ENCODE measurements at regions not wholly inside any gene's neighbourhood (a gene's known extent, or its start where the extent isn't known, plus 50 kb on each side); places are given as distances from the start of the nearest gene placed in this dataset.

- no peak for DNase-seq (ENCODE audit: low read depth)
Observed at GRCh38 chr4:38313175-38313574, 350.8 kb upstream of the KLF3 start.

- no peak for DNase-seq (ENCODE audit: low read depth)
Observed at GRCh38 chr4:38313999-38314561, 349.9 kb upstream of the KLF3 start.

- no peak for DNase-seq (ENCODE audit: low read depth)
Observed at GRCh38 chr4:38314663-38315062, 349.3 kb upstream of the KLF3 start.

- no peak for DNase-seq (ENCODE audit: low read depth)
Observed at GRCh38 chr4:38315286-38315685, 348.7 kb upstream of the KLF3 start.

GRCh38 chr4:38316045-38316444, 348.0 kb upstream of the KLF3 start:
- DNase-seq (ENCODE audit: low read depth): no peak

- DNase-seq (ENCODE audit: low read depth): no peak
Observed at GRCh38 chr4:38317041-38317674, 346.8 kb upstream of the KLF3 start.

- peak; percentile 24 for DNase-seq (ENCODE audit: low read depth)
Observed at GRCh38 chr4:38318737-38319455, 345.1 kb upstream of the KLF3 start.

- peak; percentile 99 for DNase-seq (ENCODE audit: low read depth)
Observed at GRCh38 chr4:38319456-38320342, 344.3 kb upstream of the KLF3 start.

GRCh38 chr4:38320343-38320695, 343.7 kb upstream of the KLF3 start:
- no peak for DNase-seq (ENCODE audit: low read depth)

- no peak for DNase-seq (ENCODE audit: low read depth)
Observed at GRCh38 chr4:38320833-38321232, 343.2 kb upstream of the KLF3 start.

GRCh38 chr4:38322714-38323113, 341.3 kb upstream of the KLF3 start:
- DNase-seq (ENCODE audit: low read depth): no peak

- DNase-seq (ENCODE audit: low read depth): no peak
Observed at GRCh38 chr4:38323141-38323641, 340.8 kb upstream of the KLF3 start.

GRCh38 chr4:38324861-38325628, 339.0 kb upstream of the KLF3 start:
- DNase-seq (ENCODE audit: low read depth): no peak

GRCh38 chr4:38325629-38325913, 338.4 kb upstream of the KLF3 start:
- DNase-seq (ENCODE audit: low read depth): no peak

GRCh38 chr4:38326499-38326898, 337.5 kb upstream of the KLF3 start:
- DNase-seq (ENCODE audit: low read depth): no peak

- DNase-seq (ENCODE audit: low read depth): no peak
Observed at GRCh38 chr4:38327174-38327573, 336.8 kb upstream of the KLF3 start.

GRCh38 chr4:38328989-38329729, 334.8 kb upstream of the KLF3 start:
- DNase-seq (ENCODE audit: low read depth): no peak

- no peak for DNase-seq (ENCODE audit: low read depth)
Observed at GRCh38 chr4:38330321-38330720, 333.7 kb upstream of the KLF3 start.

- no peak for DNase-seq (ENCODE audit: low read depth)
Observed at GRCh38 chr4:38330936-38331335, 333.1 kb upstream of the KLF3 start.

- DNase-seq (ENCODE audit: low read depth): no peak
Observed at GRCh38 chr4:38332699-38333098, 331.3 kb upstream of the KLF3 start.

GRCh38 chr4:38333219-38333618, 330.8 kb upstream of the KLF3 start:
- DNase-seq (ENCODE audit: low read depth): no peak

Measured in stimulated activated CD8-positive, alpha-beta memory T cell treated with anti-CD3 and anti-CD28 coated beads, Interleukin-15, amount 100 ng/mL, for 24 hours (primary cell).